BLaER1 (cell line): ENCODE measurements at regions not wholly inside any gene's neighbourhood (a gene's known extent, or its start where the extent isn't known, plus 50 kb on each side); places are given as distances from the start of the nearest gene placed in this dataset.

Experiments used
- H3K27ac ChIP-seq: shearing (Covaris generic); formaldehyde crosslinking; 2 replicates; pipeline ENCODE4 v1.8.1; 2022
- H3K27me3 ChIP-seq: shearing (Covaris generic); formaldehyde crosslinking; 2 replicates; pipeline ENCODE4 v1.8.1; 2022
- H3K36me3 ChIP-seq: shearing (Covaris generic); formaldehyde crosslinking; 2 replicates; pipeline ENCODE4 v1.8.1; 2022
- H3K4me1 ChIP-seq: shearing (Covaris generic); formaldehyde crosslinking; 2 replicates; pipeline ENCODE4 v1.8.1; 2022
- H3K4me2 ChIP-seq: shearing (Covaris generic); formaldehyde crosslinking; 2 replicates; pipeline ENCODE4 v1.8.1; 2022
- H3K4me3 ChIP-seq: shearing (Covaris generic); formaldehyde crosslinking; 2 replicates; pipeline ENCODE4 v1.8.1; 2022
- H3K9ac ChIP-seq: shearing (Covaris generic); formaldehyde crosslinking; 2 replicates; pipeline ENCODE4 v1.8.1; 2022
- H3K9me3 ChIP-seq: shearing (Covaris generic); formaldehyde crosslinking; 2 replicates; pipeline ENCODE4 v1.8.1; 2022
- H4K20me1 ChIP-seq: shearing (Covaris generic); formaldehyde crosslinking; 2 replicates; pipeline ENCODE4 v1.8.1; 2022
- Cebpa-rat ChIP-seq: shearing (Covaris generic); IDR thresholded peaks from 2 replicates; pipeline ENCODE4 v1.8.1; 2022

DNA sequence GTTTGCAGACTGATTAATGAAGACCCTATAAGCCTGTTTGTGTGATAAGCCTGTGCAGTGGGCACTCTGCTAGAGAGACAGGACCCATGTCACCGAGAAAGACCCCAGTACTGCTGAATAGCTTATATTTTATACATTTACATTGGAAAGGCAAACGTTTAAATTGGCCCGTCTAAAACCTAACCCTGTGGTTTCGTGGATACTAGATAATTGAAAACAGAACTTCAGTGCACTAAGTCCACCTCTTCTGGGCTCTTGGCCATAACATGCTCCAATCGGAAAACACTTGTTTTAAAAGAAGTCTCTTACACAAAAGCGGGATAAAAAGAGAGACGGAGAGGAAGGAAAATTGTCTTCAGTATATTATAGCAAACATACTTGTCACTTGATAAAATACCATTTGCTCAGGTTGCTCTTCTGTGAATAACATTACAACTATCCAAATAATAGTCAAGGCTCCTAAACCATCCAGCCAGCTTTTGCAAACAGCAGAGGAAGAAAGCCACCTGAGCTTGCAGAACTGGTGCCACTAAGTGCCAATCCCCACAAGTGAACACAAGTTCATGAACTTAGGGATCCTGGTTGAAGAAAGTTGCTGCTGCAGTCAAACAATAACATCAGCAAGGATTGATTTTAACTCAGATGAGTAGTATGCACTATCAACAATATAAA is 218.4 kb upstream of the FN1 start:
- no peak for TF ChIP-seq Cebpa-rat
- no peak overlapping the region for H3K27ac ChIP-seq
- H3K4me1 ChIP-seq, result no peaks in the 10 kb centered on the region
- no peak overlapping the region for H3K4me2 ChIP-seq
- H4K20me1 ChIP-seq, result no peaks in the 10 kb centered on the region
- H3K27me3 ChIP-seq, result no peaks in the 10 kb centered on the region
- no peaks in the 10 kb centered on the region for H3K36me3 ChIP-seq
- H3K9me3 ChIP-seq, result no peaks in the 10 kb centered on the region
- no peak overlapping the region for H3K4me3 ChIP-seq
- no peak overlapping the region for H3K9ac ChIP-seq

DNA sequence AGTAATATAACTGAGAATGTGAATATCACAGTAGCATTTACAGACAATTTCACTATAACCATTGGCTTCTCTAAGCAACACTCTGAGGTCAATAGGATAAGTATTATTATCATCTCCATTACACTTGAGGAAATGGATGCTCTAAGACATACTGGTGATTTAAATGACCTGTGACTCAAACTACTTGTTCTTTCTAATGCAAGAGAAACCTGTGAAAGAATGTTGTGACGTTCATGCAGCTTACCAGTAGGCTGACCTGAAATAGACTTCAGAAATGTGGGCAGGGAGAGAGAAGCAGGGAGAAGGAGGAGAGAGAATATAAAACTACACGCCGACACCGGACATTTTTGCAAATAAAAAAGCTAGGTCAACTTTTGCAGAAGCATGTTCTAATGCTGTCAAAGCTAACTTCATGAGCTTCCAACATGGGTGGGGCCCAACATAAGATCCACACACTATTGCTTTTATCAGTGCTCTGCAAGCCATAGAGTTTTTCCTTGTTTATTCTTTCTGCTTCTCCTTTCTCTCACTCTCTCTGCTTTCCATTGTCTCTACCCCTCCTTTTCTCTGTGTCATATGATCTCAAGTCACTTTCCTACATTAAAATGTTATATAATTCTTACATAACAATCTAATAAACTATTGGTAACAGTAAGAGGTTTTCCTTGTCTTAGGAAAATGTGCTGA is 217.6 kb upstream of the FN1 start:
- no peak for TF ChIP-seq Cebpa-rat
- H3K9ac ChIP-seq, result no peak overlapping the region
- H3K27me3 ChIP-seq, result no peaks in the 10 kb centered on the region
- H3K4me1 ChIP-seq, result no peaks in the 10 kb centered on the region
- H3K27ac ChIP-seq, result no peak overlapping the region
- no peaks in the 10 kb centered on the region for H4K20me1 ChIP-seq
- no peak overlapping the region for H3K4me3 ChIP-seq
- H3K9me3 ChIP-seq, result no peaks in the 10 kb centered on the region
- no peaks in the 10 kb centered on the region for H3K36me3 ChIP-seq
- no peak overlapping the region for H3K4me2 ChIP-seq

DNA sequence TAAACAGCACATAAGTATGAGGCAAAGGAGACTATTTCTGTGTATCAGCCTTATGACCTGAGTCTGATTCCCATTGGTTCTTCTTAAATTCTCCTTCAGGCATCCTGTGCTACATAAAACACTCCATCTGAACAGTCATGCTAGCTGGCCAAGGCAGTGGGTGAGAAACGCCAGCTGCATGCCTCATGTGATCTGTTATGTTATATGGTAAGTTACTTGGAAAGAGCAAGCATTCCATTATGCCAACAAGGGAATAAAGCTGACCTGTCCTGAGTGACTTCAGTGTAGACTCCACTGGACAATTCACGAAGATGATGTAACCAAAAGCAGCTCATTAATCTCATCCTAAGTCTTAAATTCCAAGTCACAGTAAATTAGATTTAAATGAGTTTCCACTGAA is 216.5 kb upstream of the FN1 start:
- Histone ChIP-seq H3K36me3 (no peaks in the 10 kb centered on the region), H3K27me3 (no peaks in the 10 kb centered on the region), H3K4me1 (no peaks in the 10 kb centered on the region), H3K4me2 (no peak overlapping the region), H3K9ac (no peak overlapping the region), H3K27ac (no peak overlapping the region), H3K9me3 (no peaks in the 10 kb centered on the region), H3K4me3 (no peak overlapping the region), H4K20me1 (no peaks in the 10 kb centered on the region)
- no peak for TF ChIP-seq Cebpa-rat

DNA sequence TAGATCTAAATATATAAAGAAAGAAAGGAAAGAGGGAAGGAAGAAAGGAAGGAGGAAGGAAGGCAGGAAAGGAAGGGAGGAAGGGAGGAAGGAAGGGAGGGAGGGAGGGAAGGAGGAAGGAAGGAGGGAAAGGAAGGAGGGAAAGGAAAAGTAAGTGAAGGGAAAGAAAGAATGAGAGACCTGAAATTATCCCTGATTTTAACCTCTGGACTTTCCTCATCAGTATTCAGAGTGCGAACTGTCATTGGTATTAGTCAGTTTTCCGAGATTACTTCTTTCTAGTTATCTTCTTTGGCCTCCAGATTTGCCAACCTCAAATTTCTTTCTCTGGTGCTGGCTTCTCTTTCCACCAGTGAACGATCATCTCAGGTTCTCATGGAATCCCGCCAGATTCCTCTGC is 215.5 kb upstream of the FN1 start:
- no peak for TF ChIP-seq Cebpa-rat
- H4K20me1 ChIP-seq, result no peaks in the 10 kb centered on the region
- no peaks in the 10 kb centered on the region for H3K36me3 ChIP-seq
- H3K4me2 ChIP-seq, result no peak overlapping the region
- no peak overlapping the region for H3K9ac ChIP-seq
- H3K27ac ChIP-seq, result no peak overlapping the region
- H3K9me3 ChIP-seq, result no peaks in the 10 kb centered on the region
- H3K4me1 ChIP-seq, result no peaks in the 10 kb centered on the region
- H3K27me3 ChIP-seq, result no peaks in the 10 kb centered on the region
- no peak overlapping the region for H3K4me3 ChIP-seq

DNA sequence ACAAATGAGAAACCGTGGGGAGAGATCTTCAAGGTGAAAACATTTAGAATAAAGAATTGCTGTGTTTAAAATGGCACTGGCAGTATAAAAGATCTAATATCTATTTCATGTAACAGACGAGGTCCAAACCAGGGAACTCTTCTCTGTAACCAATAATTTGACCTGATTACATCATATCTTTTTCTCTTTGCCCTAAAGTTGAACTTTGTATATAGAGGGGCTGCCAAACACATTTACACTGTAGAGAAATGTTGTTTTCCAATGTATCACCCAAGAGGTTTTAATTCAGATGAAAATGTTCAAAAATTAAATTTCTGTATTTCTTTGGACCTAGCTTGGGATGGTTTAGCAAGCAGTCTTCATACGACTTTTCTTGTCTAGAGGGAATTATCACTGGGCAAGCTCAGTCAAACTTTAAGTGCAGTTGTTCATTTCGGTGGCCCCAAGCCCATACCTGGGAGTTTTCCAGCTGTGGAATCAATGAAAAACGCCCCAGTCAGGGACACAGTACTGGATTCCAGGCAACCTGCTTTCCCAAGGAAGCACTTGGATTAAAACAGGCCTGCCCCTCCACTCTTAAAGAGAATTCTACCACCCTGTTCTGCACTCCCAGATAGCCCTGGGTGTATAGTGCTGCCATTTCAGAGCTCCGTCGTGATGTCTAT is 208.5 kb upstream of the FN1 start:
- no peak overlapping the region for H3K4me3 ChIP-seq
- no peak overlapping the region for H3K4me2 ChIP-seq
- H3K4me1 ChIP-seq, result no peaks in the 10 kb centered on the region
- H3K27me3 ChIP-seq, result no peaks in the 10 kb centered on the region
- H4K20me1 ChIP-seq, result no peaks in the 10 kb centered on the region
- H3K36me3 ChIP-seq, result no peaks in the 10 kb centered on the region
- no peak overlapping the region for H3K27ac ChIP-seq
- TF ChIP-seq Cebpa-rat, result no peak
- H3K9ac ChIP-seq, result no peak overlapping the region
- no peaks in the 10 kb centered on the region for H3K9me3 ChIP-seq

DNA sequence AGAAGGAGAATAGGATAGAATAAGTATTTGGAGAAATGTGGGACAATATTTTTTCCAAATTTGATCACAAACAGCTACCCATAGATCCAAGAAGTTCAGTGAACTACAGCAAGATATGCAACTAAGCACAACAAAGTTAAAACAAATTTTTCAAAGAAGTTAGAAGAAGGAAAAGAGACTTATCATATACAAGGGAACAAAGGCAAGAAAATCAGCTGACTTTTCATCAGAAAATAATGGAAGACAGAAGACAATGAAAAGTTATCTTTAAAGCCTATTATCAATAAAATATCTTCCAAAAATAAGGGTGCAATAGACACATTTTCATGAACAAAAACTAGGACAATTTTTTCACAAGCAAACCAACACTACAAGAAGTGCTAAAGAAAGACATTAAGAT is 202.8 kb upstream of the FN1 start:
- Histone ChIP-seq H3K4me2 (no peak overlapping the region), H3K36me3 (no peaks in the 10 kb centered on the region), H3K4me3 (no peak overlapping the region), H4K20me1 (no peaks in the 10 kb centered on the region), H3K9ac (no peak overlapping the region), H3K27ac (no peak overlapping the region), H3K27me3 (no peaks in the 10 kb centered on the region), H3K9me3 (peaks cover 7% of the 10 kb centered on the region), H3K4me1 (no peaks in the 10 kb centered on the region)
- TF ChIP-seq Cebpa-rat, result no peak

DNA sequence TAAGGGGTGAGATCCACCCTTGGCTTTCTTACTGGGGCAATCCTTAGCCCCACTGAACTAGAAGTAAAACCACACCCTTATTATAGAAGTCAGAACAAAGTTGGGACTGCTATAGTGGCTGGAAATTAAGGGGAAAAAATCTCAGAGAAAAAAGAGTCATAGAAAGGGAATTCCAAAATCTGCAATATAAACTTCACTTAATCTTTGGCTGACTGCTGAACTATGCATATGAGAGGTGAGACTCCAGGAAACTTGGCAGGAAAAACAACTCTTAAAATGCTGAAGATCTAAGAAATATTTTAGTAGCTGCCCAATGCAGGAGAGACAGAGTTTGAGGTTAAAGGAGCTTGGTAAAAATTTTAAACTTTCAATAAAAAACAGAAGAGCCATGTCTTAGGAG is 201.8 kb upstream of the FN1 start:
- no peak for TF ChIP-seq Cebpa-rat
- H3K9ac ChIP-seq, result no peak overlapping the region
- no peaks in the 10 kb centered on the region for H4K20me1 ChIP-seq
- H3K4me1 ChIP-seq, result no peaks in the 10 kb centered on the region
- H3K36me3 ChIP-seq, result no peaks in the 10 kb centered on the region
- no peak overlapping the region for H3K27ac ChIP-seq
- peaks cover 11% of the 10 kb centered on the region for H3K9me3 ChIP-seq
- no peak overlapping the region for H3K4me3 ChIP-seq
- H3K4me2 ChIP-seq, result no peak overlapping the region
- H3K27me3 ChIP-seq, result no peaks in the 10 kb centered on the region

DNA sequence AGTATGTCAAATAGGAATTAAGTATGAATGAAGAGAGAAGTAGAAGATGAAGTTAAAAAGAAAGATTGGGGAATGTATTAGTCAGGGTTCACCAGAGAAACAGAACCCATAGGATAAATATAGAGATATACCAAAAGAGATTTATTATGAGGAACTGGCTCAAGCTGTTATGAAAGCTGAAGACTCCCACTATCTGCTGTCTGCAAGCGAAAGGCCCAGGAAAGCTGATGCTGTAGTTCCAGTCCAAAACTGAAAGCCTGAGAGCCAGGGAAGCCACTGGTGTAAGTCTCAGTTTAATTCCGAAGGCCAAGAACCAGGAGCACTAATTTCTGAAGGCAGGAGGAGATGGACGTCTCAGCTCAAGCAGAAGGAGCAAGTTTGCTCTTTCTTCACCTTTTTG is 200.9 kb upstream of the FN1 start:
- Histone ChIP-seq H4K20me1 (no peaks in the 10 kb centered on the region), H3K27me3 (no peaks in the 10 kb centered on the region), H3K4me2 (no peak overlapping the region), H3K9ac (no peak overlapping the region), H3K36me3 (no peaks in the 10 kb centered on the region), H3K27ac (no peak overlapping the region), H3K4me1 (no peaks in the 10 kb centered on the region), H3K9me3 (peaks cover 11% of the 10 kb centered on the region), H3K4me3 (no peak overlapping the region)
- no peak for TF ChIP-seq Cebpa-rat

DNA sequence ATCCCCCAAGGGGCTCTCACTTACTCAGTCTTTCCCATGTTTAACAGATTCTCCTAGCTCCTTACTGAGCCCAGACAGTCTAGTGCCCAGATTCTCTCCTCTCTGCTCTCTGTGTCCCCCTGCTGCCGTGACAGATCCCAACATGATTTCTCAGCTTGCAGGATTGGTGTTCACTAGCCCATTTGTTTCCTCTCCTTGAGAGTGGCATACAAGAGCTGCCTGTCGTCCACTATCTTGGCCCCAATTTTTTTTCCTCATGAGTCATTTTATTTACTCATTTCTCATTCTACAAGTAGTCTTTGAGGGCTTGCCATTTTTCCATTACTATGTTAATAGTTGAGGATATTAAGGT is 199.9 kb upstream of the FN1 start:
- Histone ChIP-seq H4K20me1 (no peaks in the 10 kb centered on the region), H3K36me3 (no peaks in the 10 kb centered on the region), H3K9me3 (peaks cover 13% of the 10 kb centered on the region), H3K9ac (no peak overlapping the region), H3K4me2 (no peak overlapping the region), H3K4me3 (no peak overlapping the region), H3K4me1 (no peaks in the 10 kb centered on the region), H3K27me3 (no peaks in the 10 kb centered on the region), H3K27ac (no peak overlapping the region)
- TF ChIP-seq Cebpa-rat, result no peak

DNA sequence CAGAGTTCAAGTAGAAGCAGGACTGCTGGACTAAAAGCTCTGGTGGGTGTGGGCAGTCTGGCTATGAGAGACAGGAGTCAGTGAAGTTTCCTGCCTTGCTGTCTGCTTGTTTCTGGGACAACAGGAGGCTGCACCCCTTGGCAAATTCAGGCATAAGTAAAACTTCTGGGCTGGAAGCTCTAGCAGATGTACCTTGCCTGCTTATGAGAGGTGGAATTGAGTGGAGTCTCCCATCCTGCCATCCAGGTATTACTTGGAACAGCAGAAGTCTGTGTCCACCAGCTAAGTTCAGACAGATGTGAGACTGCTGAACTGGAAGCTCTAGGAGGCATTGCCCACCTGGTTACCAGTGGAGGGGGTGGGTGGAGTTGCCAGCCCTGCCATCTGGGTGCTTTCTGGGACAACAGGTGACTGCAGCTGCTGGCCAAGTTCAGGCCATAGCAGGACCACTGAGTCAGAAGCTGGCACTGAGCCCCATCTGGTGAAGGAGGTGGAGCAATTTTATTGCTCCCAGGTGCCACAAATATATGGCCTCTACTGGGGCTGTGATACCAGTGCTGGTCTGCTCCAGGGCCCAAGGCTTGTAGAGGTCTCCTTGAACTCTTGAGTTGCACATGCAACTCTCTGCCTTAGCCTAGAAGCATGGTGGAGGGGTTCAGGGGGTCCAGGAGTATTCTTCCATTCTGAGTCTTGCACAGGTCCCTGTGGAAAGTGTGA is 199.4 kb upstream of the FN1 start:
- Histone ChIP-seq H3K27ac (no peak overlapping the region), H3K4me1 (no peaks in the 10 kb centered on the region), H3K9ac (no peak overlapping the region), H3K9me3 (peaks cover 17% of the 10 kb centered on the region), H3K4me2 (no peak overlapping the region), H3K27me3 (no peaks in the 10 kb centered on the region), H4K20me1 (no peaks in the 10 kb centered on the region), H3K36me3 (no peaks in the 10 kb centered on the region), H3K4me3 (no peak overlapping the region)
- TF ChIP-seq Cebpa-rat, result no peak
